GM20000 (cell line): ENCODE measurements at regions not wholly inside any gene's neighbourhood (a gene's known extent, or its start where the extent isn't known, plus 50 kb on each side); places are given as distances from the start of the nearest gene placed in this dataset.
"Not testable (repeated sequence)": the region's sequence is repeated elsewhere in the genome, so short reads cannot be mapped to it uniquely, and the experiment has no call there.

Source experiments
- DNase-seq: peaks from one replicate; pipeline ENCODE4 v3.0.0; 2012; ENCODE audit warnings: low spot score
- CTCF ChIP-seq: IDR thresholded peaks from 2 replicates; pipeline ENCODE4 v1.5.1; 2012; ENCODE audit warnings: mild to moderate bottlenecking, control low read depth; ENCODE audit errors: extremely low read depth, missing control alignments

GRCh38 chr21:19198801-19199200 is 795.2 kb upstream of the TMPRSS15 start:
- DNase-seq, result no peak
- TF ChIP-seq CTCF, result no peak

DNA sequence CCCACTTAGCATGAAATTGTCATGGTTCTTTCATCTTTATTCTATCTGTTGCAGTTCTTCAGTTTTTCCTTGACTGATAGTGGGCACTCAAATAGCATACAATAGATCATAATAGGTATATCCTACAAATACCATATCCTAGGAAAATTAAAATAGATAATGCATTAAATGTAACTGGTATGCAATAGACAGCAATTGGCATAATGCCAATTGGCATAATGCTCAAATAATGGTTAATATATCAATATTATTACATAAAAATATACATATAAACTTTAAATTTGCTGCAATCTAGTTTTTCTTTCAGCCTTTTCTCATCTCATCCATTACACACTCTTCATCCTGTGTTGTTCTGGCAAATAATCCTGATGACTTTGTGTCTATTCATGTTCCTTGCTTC is 814.6 kb upstream of the TMPRSS15 start:
- no peak for DNase-seq
- TF ChIP-seq CTCF, result no peak

- no peak for TF ChIP-seq CTCF
- no peak for DNase-seq
These were observed 820.5 kb upstream of the TMPRSS15 start for GRCh38 chr21:19224090-19224489.

- no peak for TF ChIP-seq CTCF
- DNase-seq, result no peak
These were observed 824.6 kb upstream of the TMPRSS15 start for GRCh38 chr21:19228226-19228625.

DNA sequence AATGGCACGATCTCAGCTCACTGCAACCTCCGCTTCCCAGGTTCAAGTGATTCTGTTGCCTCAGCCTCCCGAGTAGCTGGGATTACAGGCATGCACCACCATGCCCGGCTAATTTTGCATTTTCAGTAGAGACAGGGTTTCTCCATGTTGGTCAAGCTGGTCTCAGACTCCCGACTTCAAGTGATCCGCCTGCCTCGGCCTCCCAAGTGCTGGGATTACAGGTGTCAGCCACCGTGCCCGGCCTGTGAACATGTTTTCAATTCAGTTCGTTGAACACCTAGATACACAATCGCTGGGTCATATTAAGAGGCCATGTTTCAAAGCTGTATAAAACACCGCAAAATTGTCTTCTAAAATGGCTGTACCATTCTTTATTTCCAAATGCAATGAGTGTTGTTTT is 830.3 kb upstream of the TMPRSS15 start:
- not testable (repeated sequence) for DNase-seq

GRCh38 chr21:19236209-19236608 is 832.6 kb upstream of the TMPRSS15 start:
- no peak for DNase-seq
- TF ChIP-seq CTCF, result no peak

DNA sequence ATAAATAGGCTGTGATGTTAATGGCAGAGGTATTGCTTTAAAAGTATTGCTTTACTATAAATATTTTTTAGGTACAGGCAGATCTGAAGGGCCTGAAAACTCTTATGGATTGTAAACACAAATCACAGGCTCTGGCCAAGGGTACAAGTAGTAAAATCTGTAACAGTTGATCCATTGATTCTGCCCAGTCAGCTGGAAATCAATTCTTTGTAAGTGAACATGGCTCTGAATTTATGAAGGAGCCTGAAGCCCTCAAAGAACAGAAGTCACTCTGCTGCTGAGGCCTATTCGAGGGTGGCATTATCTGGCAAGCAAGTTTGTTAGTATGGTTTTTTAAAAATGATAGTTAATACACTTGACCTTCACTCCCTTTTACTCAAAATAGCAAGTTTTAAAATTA is 834.0 kb upstream of the TMPRSS15 start:
- no peak for TF ChIP-seq CTCF
- no peak for DNase-seq

- TF ChIP-seq CTCF, result no peak
These were observed 836.1 kb upstream of the TMPRSS15 start for GRCh38 chr21:19239696-19240095.

More at GRCh38 chr21:19239696-19240095, 836.1 kb upstream of the TMPRSS15 start:
- no peak for DNase-seq
